GM23248 (cell line): ENCODE measurements at regions not wholly inside any gene's neighbourhood (a gene's known extent, or its start where the extent isn't known, plus 50 kb on each side); places are given as distances from the start of the nearest gene placed in this dataset.
"Not testable (repeated sequence)": the region's sequence is repeated elsewhere in the genome, so short reads cannot be mapped to it uniquely, and the experiment has no call there.

Experiments used
- EZH2 ChIP-seq: fragments of 200-600 bp; sonication (generic); IDR thresholded peaks from 2 replicates; pipeline ENCODE4 v1.6.1; 2018; ENCODE audit warnings: antibody characterized with exemption, mild to moderate bottlenecking; ENCODE audit not compliant: insufficient read depth, poor library complexity, severe bottlenecking
- EZH2phosphoT487 ChIP-seq: fragments of 200-600 bp; sonication (generic); IDR thresholded peaks from 2 replicates; pipeline ENCODE4 v1.6.1; 2018; ENCODE audit warnings: antibody characterized with exemption, moderate library complexity, mild to moderate bottlenecking, low read depth; ENCODE audit not compliant: insufficient read depth

DNA sequence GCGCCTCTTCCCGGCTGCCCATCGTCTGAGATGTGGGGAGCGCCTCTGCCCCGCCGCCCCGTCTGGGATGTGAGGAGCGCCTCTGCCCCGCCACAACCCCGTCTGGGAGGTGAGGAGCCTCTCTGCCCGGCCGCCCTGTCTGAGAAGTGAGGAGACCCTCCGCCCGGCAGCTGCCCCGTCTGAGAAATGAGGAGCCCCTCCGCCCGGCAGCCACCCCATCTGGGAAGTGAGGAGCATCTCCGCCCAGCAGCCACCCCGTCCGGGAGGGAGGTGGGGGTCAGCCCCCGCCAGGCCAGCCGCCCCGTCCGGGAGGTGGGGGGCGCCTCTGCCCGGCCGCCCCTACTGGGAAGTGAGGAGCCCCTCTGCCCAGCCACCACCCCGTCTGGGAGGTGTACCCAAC lies 275.1 kb downstream of the CDK5RAP2 start:
- TF ChIP-seq EZH2, EZH2phosphoT487: not testable (repeated sequence)
